ENCODE measurements at regions not wholly inside any gene's neighbourhood (a gene's known extent, or its start where the extent isn't known, plus 50 kb on each side); places are given as distances from the start of the nearest gene placed in this dataset. TPM values are rescaled to one million over a fixed set of nuclear protein-coding genes. Genes with fewer than 3 reads are reported as not detected.
"Not testable (repeated sequence)": the region's sequence is repeated elsewhere in the genome, so short reads cannot be mapped to it uniquely, and the experiment has no call there.

DNA sequence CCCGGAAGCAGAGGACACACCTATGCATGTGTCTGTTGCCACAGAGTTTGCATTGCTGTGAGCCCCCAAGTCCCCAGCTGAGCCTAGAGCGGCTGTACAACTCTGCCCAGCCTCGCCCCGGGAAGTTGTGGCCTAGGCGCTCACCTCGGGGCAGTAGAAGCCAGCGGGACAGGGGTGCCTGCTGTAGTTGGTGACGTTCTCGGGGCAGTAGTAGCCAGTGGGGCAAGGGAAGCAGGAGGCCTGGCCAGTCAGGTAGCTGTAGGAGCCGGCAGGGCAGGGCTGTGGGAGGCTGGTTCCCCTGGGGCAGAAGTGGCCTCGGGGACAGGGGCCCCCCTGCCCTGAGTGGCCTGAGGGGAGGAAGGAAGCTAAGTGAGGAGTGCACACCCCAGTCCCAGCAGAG lies 87.2 kb downstream of the MALL start:
- not testable (repeated sequence) for H3K79me2 ChIP-seq (replicated peaks; ENCODE audit: insufficient read depth); H3K4me2 ChIP-seq; ATAC-seq; H3K27me3 ChIP-seq (ENCODE audit: insufficient read depth); H3K36me3 Mint-ChIP-seq (ENCODE audit: low read depth); H3K9me2 ChIP-seq (ENCODE audit: insufficient read depth); H4K20me1 ChIP-seq (replicated peaks; ENCODE audit: insufficient read depth); H3F3A ChIP-seq (replicated peaks; ENCODE audit: low read depth); H3K4me3 ChIP-seq; DNase-seq (ENCODE audit: low spot score); H2AFZ ChIP-seq; H3K4me1 Mint-ChIP-seq; H3K27ac ChIP-seq (ENCODE audit: low read depth); H3K4me3 Mint-ChIP-seq; H3K27ac Mint-ChIP-seq; H3K36me3 ChIP-seq (ENCODE audit: insufficient read depth); H3K27me3 Mint-ChIP-seq (ENCODE audit: insufficient read depth, low read depth, poor library complexity); H3K9me3 Mint-ChIP-seq; H3K4me1 ChIP-seq (ENCODE audit: insufficient read depth)

DNA sequence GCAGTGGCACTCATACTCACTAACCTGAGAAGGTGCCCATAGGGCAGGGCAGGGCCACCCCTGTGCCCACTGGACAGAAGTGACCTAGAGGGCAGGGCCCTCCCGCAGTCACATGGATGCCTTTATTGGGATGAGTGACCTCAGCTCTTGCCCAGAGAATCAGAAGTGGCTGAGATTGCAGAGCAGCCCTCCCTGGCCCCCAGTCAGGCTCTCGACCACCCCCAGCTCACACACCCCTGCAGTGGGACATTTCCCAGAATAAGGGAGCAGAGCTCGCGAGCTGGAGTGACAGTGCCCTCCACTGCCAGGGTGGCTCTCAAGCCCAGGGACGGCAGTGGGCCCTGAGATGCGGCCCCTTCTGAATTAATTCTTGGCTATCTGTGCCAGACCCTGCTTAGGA lies 84.7 kb downstream of the MALL start:
- not testable (repeated sequence) for H3K4me1 Mint-ChIP-seq; H3K4me2 ChIP-seq; H3K79me2 ChIP-seq (replicated peaks; ENCODE audit: insufficient read depth); H3K27me3 ChIP-seq (ENCODE audit: insufficient read depth); H3K27me3 Mint-ChIP-seq (ENCODE audit: insufficient read depth, low read depth, poor library complexity); H3K9me3 Mint-ChIP-seq; H3K36me3 ChIP-seq (ENCODE audit: insufficient read depth); H3K4me1 ChIP-seq (ENCODE audit: insufficient read depth); H3K4me3 Mint-ChIP-seq; H3K27ac Mint-ChIP-seq; H3K36me3 Mint-ChIP-seq (ENCODE audit: low read depth); H3K4me3 ChIP-seq; H3F3A ChIP-seq (replicated peaks; ENCODE audit: low read depth); H2AFZ ChIP-seq; H3K9me2 ChIP-seq (ENCODE audit: insufficient read depth); ATAC-seq; H3K27ac ChIP-seq (ENCODE audit: low read depth); H4K20me1 ChIP-seq (replicated peaks; ENCODE audit: insufficient read depth); DNase-seq (ENCODE audit: low spot score)

DNA sequence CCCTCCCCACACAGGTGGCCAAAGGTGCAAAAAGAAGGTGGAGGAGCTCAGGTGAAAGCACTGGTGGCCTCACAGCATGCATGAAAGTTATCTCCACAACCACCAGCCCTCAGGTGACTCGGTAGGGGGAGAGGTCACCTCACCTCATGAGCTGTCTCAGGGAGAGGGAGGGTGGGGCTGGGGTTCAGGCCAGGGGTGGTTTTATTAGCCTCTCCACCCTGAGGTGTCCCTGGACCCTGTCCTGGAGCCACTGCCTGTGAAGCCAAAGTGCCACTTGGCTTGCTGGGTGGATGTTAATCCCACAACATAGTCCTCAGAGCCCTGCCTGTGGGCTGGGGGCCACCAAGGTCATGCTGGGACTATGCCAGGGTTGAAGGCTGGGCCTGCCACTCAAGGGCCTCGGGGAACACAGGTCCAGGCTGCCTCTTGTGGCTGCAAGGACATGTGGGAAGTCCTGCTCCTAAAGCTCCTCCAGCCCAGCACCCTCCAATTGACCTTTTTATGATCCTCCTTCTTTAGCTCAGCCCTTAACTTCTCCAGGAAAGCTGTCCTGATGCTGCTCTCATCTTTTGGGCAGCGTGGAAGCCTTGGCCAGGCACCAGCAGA lies 83.8 kb downstream of the MALL start:
- not testable (repeated sequence) for H3K27ac ChIP-seq (ENCODE audit: low read depth); H3K4me1 Mint-ChIP-seq; H2AFZ ChIP-seq; H3K27me3 Mint-ChIP-seq (ENCODE audit: insufficient read depth, low read depth, poor library complexity); DNase-seq (ENCODE audit: low spot score); H3K79me2 ChIP-seq (replicated peaks; ENCODE audit: insufficient read depth); H3K36me3 Mint-ChIP-seq (ENCODE audit: low read depth); H3K27me3 ChIP-seq (ENCODE audit: insufficient read depth); H3K4me3 Mint-ChIP-seq; H3K9me2 ChIP-seq (ENCODE audit: insufficient read depth); H3K36me3 ChIP-seq (ENCODE audit: insufficient read depth); H3K27ac Mint-ChIP-seq; H3K9me3 Mint-ChIP-seq; H3K4me2 ChIP-seq; H4K20me1 ChIP-seq (replicated peaks; ENCODE audit: insufficient read depth); H3K4me1 ChIP-seq (ENCODE audit: insufficient read depth); H3K4me3 ChIP-seq; H3F3A ChIP-seq (replicated peaks; ENCODE audit: low read depth)
- ATAC-seq = peak; percentile 73

Small RNA genes in the stretch of these regions (small RNA-seq; reads per million reads assigned to genes)
- not detected for gene GPAA1P1 (ENCODE audit: low replicate concordance)
